Gastrocnemius medialis (tissue), 4 donors: ENCODE measurements at regions not wholly inside any gene's neighbourhood (a gene's known extent, or its start where the extent isn't known, plus 50 kb on each side); places are given as distances from the start of the nearest gene placed in this dataset.

Experiments used
- POLR2A ChIP-seq, 2 donors: fragments of 450-650 bp; IDR thresholded peaks; one replicate each; pipeline ENCODE4 v1.6.1; 2017; ENCODE audit warnings: antibody characterized with exemption in 2 of 2, mild to moderate bottlenecking in 2 of 2, moderate library complexity in 2 of 2
- TF ChIP-seq, protein P1 (sequence below), 5 experiments: fragments of 450-650 bp in 3 of 5; fragments of 200-600 bp in 2 of 5; sonication (generic) in 2 of 5; IDR thresholded peaks in 4 of 5; conservative IDR thresholded peaks in 1 of 5; 1 replicate in 4 of 5; 2 replicates in 1 of 5; pipeline ENCODE4 v1.5.1; 2016 to 2019; ENCODE audit warnings: antibody characterized with exemption in 5 of 5, mild to moderate bottlenecking in 3 of 5, moderate library complexity in 3 of 5

GRCh38 chr16:63061319-63061718, 1025.1 kb upstream of the CDH8 start:
- TF ChIP-seq, protein P1, sequence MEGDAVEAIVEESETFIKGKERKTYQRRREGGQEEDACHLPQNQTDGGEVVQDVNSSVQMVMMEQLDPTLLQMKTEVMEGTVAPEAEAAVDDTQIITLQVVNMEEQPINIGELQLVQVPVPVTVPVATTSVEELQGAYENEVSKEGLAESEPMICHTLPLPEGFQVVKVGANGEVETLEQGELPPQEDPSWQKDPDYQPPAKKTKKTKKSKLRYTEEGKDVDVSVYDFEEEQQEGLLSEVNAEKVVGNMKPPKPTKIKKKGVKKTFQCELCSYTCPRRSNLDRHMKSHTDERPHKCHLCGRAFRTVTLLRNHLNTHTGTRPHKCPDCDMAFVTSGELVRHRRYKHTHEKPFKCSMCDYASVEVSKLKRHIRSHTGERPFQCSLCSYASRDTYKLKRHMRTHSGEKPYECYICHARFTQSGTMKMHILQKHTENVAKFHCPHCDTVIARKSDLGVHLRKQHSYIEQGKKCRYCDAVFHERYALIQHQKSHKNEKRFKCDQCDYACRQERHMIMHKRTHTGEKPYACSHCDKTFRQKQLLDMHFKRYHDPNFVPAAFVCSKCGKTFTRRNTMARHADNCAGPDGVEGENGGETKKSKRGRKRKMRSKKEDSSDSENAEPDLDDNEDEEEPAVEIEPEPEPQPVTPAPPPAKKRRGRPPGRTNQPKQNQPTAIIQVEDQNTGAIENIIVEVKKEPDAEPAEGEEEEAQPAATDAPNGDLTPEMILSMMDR (IDR thresholded peaks at IDR 0.05 in 4 of 5, conservative IDR thresholded peaks at IDR 0.05 in 1 of 5), result no peak
- TF ChIP-seq POLR2A (IDR thresholded peaks at IDR 0.05), result no peak
